ENCODE measurements at regions not wholly inside any gene's neighbourhood (a gene's known extent, or its start where the extent isn't known, plus 50 kb on each side); places are given as distances from the start of the nearest gene placed in this dataset.
"Not testable (repeated sequence)": the region's sequence is repeated elsewhere in the genome, so short reads cannot be mapped to it uniquely, and the experiment has no call there.

- Mint-ChIP-seq H3K27me3 (peaks cover 39% of the 10 kb centered on the region), H3K4me1 (no peaks in the 10 kb centered on the region), H3K27ac (no peak overlapping the region), H3K4me3 (no peak overlapping the region), H3K9me3 (no peaks in the 10 kb centered on the region), H3K36me3 (no peaks in the 10 kb centered on the region)
- DNase-seq = no peak
Measured at GRCh38 chr16:5216441-5217080, 119.0 kb upstream of the EEF2KMT start.

- Mint-ChIP-seq H3K27me3 (peaks cover 34% of the 10 kb centered on the region), H3K4me3 (no peak overlapping the region)
Measured at GRCh38 chr16:5215901-5216300, 118.3 kb upstream of the EEF2KMT start.

GRCh38 chr16:5214466-5214865 lies 116.9 kb upstream of the EEF2KMT start:
- DNase-seq = no peak
- peaks cover 34% of the 10 kb centered on the region for H3K27me3 Mint-ChIP-seq
- H3K36me3 Mint-ChIP-seq = no peaks in the 10 kb centered on the region
- H3K4me3 Mint-ChIP-seq = no peak overlapping the region
- no peaks in the 10 kb centered on the region for H3K9me3 Mint-ChIP-seq
- H3K27ac Mint-ChIP-seq = no peak overlapping the region
- H3K4me1 Mint-ChIP-seq = no peaks in the 10 kb centered on the region

More at GRCh38 chr16:5215901-5216300, 118.3 kb upstream of the EEF2KMT start:
- Mint-ChIP-seq H3K4me1 (no peaks in the 10 kb centered on the region), H3K36me3 (no peaks in the 10 kb centered on the region), H3K27ac (no peak overlapping the region), H3K9me3 (no peaks in the 10 kb centered on the region)
- no peak for DNase-seq

DNA sequence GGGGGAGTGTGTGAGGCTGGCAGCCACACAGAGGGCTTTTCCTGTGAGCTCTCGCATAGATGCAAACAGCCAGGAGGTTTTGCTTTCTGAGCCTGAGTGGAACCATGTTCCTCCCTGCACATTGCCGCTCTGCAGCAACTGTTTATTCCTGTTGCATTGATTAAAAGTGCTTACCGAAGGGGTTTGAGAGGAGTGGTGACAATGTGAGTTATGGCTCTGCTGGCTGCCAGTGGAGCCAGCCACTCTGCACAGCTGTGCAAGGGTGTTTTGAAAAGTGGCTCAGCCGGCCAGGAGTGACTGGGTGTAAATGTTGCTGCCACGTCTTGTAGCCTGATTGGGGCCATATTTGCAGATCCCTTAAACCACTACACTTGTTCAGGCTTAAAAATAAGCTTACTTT lies 114.9 kb upstream of the EEF2KMT start:
- H3K27ac Mint-ChIP-seq, H3K4me3 Mint-ChIP-seq, H3K4me1 Mint-ChIP-seq, H3K36me3 Mint-ChIP-seq, DNase-seq, H3K9me3 Mint-ChIP-seq: not testable (repeated sequence)
- H3K27me3 Mint-ChIP-seq = peaks cover 23% of the 10 kb centered on the region

DNA sequence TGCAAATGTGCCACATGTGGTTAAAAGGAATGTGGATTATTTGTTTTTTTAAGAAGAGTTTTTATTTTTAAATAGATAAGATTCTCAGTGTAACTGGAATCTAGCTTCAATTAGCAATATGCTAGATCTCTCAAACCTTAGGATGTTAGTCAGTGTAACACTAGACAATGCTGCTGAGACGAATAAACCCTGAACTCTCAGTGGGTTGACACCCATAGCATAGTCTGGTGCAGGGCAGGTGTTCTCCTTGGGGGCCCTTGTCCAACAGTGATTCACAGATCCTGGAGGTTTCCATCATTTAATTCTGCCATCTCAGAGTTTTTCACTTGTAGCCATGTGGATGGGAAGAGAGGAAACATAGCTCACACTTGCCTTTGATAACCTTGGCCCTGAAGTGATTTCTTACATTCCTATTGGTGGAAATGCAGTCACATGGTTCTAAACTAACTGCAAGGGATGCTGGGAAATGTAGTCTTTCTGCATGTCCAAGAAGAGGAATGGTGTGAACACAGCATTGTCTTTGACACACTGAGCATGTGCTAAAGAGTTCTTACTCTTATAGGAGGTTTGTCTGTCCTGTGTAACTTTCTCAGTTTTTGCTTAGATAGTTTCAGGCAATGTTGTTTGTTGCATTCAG lies 110.4 kb upstream of the EEF2KMT start:
- not testable (repeated sequence) for H3K9me3 Mint-ChIP-seq, H3K27me3 Mint-ChIP-seq, H3K4me3 Mint-ChIP-seq, DNase-seq, H3K36me3 Mint-ChIP-seq, H3K4me1 Mint-ChIP-seq, H3K27ac Mint-ChIP-seq

DNA sequence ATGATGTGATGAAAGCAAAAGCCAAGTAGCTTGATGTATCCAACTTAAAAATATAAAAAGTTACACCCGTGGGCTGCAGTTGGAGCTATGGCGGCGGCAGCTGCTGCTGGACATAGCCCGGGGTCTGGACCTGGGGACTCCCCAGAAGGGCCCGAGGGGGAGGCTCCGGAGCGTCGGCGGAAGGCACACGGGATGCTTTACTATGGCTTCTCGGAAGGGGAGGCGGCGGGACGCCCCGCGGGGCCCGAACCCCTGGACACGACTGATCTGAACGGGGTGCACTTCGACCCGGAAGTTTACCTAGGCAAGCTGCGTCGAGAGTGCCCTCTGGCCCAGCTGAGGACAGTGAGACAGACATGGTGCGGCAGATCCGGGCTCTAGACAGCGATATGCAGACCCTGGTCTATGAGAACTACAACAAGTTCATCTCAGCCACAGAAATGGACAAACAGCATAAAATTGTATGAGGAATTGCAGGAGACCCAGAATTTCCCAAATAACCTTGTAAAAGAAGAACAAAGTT lies 109.5 kb upstream of the EEF2KMT start:
- H3K4me1 Mint-ChIP-seq = no peaks in the 10 kb centered on the region
- H3K36me3 Mint-ChIP-seq = no peaks in the 10 kb centered on the region
- no peaks in the 10 kb centered on the region for H3K27me3 Mint-ChIP-seq
- DNase-seq = no peak
- no peak overlapping the region for H3K27ac Mint-ChIP-seq
- no peak overlapping the region for H3K4me3 Mint-ChIP-seq
- no peaks in the 10 kb centered on the region for H3K9me3 Mint-ChIP-seq

- Mint-ChIP-seq H3K4me1 (no peaks in the 10 kb centered on the region), H3K9me3 (no peaks in the 10 kb centered on the region), H3K36me3 (no peaks in the 10 kb centered on the region), H3K27ac (no peak overlapping the region), H3K4me3 (no peak overlapping the region), H3K27me3 (no peaks in the 10 kb centered on the region)
- no peak for DNase-seq
Measured at GRCh38 chr16:5206331-5206990, 108.9 kb upstream of the EEF2KMT start.

DNA sequence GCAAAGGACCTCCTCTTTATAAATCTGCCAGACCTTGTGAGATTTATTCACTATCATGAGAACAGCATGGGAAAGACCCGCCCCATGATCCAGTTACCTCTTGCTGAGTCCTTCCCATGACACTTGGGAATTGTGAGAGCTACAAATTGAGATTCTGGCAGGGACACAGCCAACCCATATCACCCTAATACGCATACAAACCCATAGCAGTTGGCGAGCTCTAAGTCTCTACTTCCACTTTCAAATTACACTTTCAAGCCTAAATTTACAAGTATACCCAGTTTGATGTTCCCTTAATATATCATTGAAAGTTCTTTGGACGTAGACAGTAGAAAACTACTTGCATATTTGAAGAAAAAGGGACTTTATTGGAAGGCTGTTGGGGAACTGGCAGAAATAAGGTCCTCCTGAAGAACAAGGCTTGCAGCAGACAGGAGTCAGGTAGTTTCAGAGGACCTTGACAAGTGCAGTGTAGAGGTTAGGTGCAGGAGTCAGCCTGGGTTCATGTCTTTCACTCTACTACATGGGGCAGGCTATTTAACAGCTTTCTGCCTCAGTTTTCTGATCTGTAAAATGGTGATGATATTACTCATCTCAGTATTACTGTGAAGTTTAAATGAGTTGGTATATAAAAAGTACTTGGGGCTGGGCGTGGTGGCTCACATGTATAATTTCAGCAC lies 107.9 kb upstream of the EEF2KMT start:
- Mint-ChIP-seq H3K4me3 (no peak overlapping the region), H3K9me3 (no peaks in the 10 kb centered on the region), H3K27ac (no peak overlapping the region), H3K4me1 (no peaks in the 10 kb centered on the region), H3K27me3 (no peaks in the 10 kb centered on the region), H3K36me3 (no peaks in the 10 kb centered on the region)
- no peak for DNase-seq

- H3K27me3 Mint-ChIP-seq, H3K27ac Mint-ChIP-seq, H3K9me3 Mint-ChIP-seq, H3K4me3 Mint-ChIP-seq, H3K4me1 Mint-ChIP-seq, DNase-seq, H3K36me3 Mint-ChIP-seq: not testable (repeated sequence)
Measured at GRCh38 chr16:5203675-5204074, 106.1 kb upstream of the EEF2KMT start.

DNA sequence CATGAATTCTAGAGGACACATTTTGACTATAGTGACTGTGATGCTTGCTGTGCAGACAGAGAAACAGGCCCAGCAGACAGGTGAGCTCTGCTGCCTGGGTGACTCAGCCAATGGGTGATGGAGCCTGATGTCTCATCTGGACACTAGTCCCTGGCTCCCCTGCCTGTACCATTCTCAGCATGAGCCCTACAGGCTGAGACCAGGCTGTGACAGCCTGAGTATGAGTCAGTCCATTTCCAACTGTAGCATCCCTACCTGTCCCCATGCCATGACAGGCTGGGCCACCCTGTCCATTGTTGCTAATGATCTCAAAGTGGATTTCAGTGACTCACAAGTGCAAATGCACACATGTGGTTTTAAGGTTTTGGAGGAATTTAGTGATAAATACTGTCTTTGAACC lies 102.5 kb upstream of the EEF2KMT start:
- no peak overlapping the region for H3K27ac Mint-ChIP-seq
- H3K4me1 Mint-ChIP-seq = no peaks in the 10 kb centered on the region
- no peaks in the 10 kb centered on the region for H3K27me3 Mint-ChIP-seq
- no peaks in the 10 kb centered on the region for H3K36me3 Mint-ChIP-seq
- no peak overlapping the region for H3K4me3 Mint-ChIP-seq
- no peaks in the 10 kb centered on the region for H3K9me3 Mint-ChIP-seq
- DNase-seq = no peak

DNA sequence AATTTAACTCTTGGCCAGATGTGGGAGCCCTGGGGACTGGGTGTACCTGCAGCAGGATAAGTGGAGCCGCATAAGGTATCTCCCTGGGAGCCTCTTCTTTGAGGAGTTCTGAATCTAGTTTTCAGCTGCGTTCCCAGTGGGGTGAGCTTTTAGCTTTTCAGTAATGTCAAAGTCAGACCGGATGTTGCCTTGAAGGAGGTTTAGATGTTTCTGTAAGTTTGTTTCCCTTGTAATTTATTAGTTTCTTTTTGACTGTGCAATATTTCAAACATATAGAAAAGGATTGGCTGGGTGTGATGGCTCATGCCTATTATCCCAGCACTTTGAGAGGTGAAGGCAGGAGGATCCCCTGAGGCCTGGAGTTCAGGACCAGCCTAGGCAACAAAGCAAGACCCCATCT lies 98.6 kb upstream of the EEF2KMT start:
- no peaks in the 10 kb centered on the region for H3K27me3 Mint-ChIP-seq
- H3K9me3 Mint-ChIP-seq = no peaks in the 10 kb centered on the region
- no peak overlapping the region for H3K4me3 Mint-ChIP-seq
- no peaks in the 10 kb centered on the region for H3K36me3 Mint-ChIP-seq
- H3K4me1 Mint-ChIP-seq = no peaks in the 10 kb centered on the region
- no peak for DNase-seq
- H3K27ac Mint-ChIP-seq = no peak overlapping the region

GRCh38 chr16:5193861-5194260 lies 96.3 kb upstream of the EEF2KMT start:
- Mint-ChIP-seq H3K4me1 (no peaks in the 10 kb centered on the region), H3K36me3 (no peaks in the 10 kb centered on the region), H3K27me3 (no peaks in the 10 kb centered on the region), H3K27ac (no peak overlapping the region), H3K9me3 (no peaks in the 10 kb centered on the region), H3K4me3 (no peak overlapping the region)
- DNase-seq = no peak

- Mint-ChIP-seq H3K36me3 (no peaks in the 10 kb centered on the region), H3K4me1 (no peaks in the 10 kb centered on the region), H3K4me3 (no peak overlapping the region), H3K27me3 (no peaks in the 10 kb centered on the region), H3K27ac (no peak overlapping the region), H3K9me3 (no peaks in the 10 kb centered on the region)
- DNase-seq = no peak
Measured at GRCh38 chr16:5188989-5189352, 91.4 kb upstream of the EEF2KMT start.

DNA sequence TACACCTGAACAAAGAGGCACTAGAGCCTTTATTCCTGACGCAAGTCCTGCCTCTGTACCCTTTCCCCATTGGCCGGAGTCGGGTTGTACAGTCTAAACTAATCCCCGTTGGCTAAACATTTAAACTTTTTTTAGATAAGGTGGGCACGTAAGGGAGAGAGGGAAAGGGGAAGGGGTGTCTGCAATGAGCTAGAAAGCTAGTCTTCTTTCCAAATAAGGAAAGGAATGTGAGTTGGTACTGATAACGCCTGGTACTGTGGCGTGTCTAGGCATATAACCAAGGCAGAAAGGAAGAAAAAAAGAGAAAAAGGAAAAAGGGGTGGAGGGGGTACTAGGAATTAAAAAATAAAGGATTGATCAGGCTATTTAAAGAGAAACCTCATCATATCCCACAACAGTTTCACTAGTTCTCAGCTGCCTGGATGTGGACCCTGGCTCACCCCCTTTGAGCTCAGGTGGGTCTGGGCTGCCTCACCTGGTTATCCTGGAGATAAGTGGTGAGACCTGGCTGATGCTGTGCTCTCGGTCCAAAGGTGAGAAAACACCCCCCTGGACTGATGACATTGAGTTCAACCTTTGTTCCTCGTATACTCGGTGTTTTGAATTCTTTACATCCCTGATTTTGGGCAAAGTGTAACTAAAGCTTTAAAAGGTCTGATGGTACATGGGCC lies 90.9 kb upstream of the EEF2KMT start:
- no peak for DNase-seq
- no peak overlapping the region for H3K27ac Mint-ChIP-seq
- no peak overlapping the region for H3K4me3 Mint-ChIP-seq
- no peaks in the 10 kb centered on the region for H3K9me3 Mint-ChIP-seq
- H3K27me3 Mint-ChIP-seq = no peaks in the 10 kb centered on the region
- H3K4me1 Mint-ChIP-seq = no peaks in the 10 kb centered on the region
- no peaks in the 10 kb centered on the region for H3K36me3 Mint-ChIP-seq

DNA sequence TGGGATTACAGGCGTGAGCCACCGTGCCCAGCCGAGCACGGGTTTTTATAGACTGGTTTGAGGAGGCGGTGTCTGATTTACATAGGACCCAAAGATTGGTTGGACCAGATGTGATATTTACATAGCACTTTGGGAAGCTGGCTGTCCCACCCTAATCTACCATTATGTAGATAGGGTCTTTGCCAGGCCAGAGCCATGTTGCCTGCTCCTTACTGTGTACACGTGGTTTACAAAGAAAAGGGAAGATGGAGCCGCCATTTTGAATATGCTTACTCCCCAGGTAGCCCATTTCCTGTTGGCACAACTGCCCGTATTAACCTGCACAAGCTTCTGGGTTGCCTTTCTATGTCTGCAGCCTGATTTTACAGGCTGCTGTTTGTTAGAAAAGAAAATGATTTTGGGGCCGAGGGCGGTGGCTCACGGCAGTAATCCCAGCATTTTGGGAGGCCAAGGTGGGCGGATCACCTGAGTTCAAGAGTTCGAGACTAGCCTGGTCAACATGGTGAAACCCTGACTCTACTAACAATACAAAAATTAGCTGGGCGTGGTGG lies 89.9 kb upstream of the EEF2KMT start:
- H3K9me3 Mint-ChIP-seq = no peaks in the 10 kb centered on the region
- no peaks in the 10 kb centered on the region for H3K36me3 Mint-ChIP-seq
- DNase-seq = no peak
- H3K27me3 Mint-ChIP-seq = no peaks in the 10 kb centered on the region
- H3K4me3 Mint-ChIP-seq = no peak overlapping the region
- H3K4me1 Mint-ChIP-seq = no peaks in the 10 kb centered on the region
- H3K27ac Mint-ChIP-seq = no peak overlapping the region
